GM19372 (cell line): ENCODE measurements at regions not wholly inside any gene's neighbourhood (a gene's known extent, or its start where the extent isn't known, plus 50 kb on each side); places are given as distances from the start of the nearest gene placed in this dataset.

Source experiments
- ATAC-seq: cut with Tn5 transposase; IDR thresholded peaks from one replicate; pipeline ENCODE4 v1.9.1; 2021; ENCODE audit warnings: mild to moderate bottlenecking, low read depth, moderate library complexity; ENCODE audit not compliant: unreplicated experiment

- ATAC-seq = no peak
Observed at GRCh38 chr9:80231318-80232236, 659.8 kb downstream of the TLE4 start.

- no peak for ATAC-seq
Observed at GRCh38 chr9:80223897-80224296, 652.1 kb downstream of the TLE4 start.

DNA sequence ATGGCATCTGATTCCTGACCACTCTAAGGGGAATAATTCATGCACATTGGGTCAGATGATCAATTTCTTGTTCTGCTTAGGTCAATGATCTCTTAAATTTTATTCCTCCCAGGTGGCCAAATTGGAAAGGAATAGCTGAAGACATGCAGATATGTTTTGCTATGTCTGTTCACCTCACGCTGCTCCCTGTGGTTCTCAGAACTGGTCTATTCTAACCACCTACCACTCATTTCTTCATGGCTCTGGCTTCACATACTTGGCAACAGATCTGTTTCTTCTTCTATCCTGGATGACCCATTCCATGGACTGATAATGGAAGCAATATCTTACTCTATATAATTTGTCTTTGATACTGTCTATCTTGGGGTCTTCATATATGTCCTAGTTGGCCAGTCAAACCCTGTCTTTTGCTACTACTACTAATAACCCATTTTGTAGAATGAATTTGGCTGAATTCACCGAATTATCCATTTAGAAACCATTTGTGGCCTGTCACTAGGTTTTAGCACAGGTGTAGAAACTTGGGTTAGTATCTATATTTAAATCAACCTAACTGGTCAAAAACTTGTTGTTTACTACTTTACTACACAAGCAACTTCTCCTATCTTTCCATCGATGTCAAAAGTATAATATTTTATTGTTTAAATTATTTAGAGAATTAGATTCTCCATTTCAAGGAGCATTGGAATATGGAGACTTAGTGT, 650.9 kb downstream of the TLE4 start:
- ATAC-seq = no peak

- no peak for ATAC-seq
Observed at GRCh38 chr9:80218328-80218727, 646.6 kb downstream of the TLE4 start.

DNA sequence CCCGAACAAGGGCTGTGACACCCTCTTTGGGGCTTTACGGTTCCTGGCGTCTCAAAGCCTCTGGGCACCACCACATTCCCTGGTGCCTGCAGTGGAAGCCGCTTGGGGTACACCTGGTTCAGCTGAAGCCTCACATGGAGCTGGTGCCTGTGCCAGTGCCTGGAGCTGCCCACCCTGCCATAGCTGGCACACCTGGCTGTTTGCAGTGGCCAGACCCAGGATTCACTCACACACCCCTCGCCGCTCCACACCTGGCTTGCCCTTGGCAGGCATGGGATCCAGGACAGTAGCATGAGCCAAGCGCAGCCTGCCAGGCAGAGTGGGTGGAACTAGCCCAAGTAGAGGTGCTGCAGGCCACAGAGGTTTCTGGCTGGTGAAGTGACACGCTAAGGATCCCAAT, 641.8 kb downstream of the TLE4 start:
- ATAC-seq = no peak

GRCh38 chr9:80208696-80209095, 636.9 kb downstream of the TLE4 start:
- no peak for ATAC-seq

DNA sequence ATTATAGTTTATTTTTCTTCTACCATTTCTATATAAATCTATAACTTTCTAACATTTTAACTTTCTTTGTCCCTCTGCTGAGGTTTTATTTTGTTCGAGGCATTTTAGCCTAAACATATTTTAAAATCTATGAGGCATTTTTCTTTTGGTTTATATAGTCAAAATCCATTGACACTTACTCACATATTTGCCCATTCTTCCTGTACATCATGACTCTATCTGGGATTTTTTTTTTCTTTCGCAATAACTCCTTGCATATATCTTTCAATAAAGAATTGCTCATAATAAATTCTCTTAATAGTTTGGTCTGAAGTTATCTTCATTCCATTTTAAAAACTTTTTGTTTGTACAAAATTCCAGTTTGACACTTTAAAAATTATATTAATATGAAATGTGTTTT, 632.3 kb downstream of the TLE4 start:
- no peak for ATAC-seq

- no peak for ATAC-seq
Observed at GRCh38 chr9:80197661-80198060, 625.9 kb downstream of the TLE4 start.

- ATAC-seq = no peak
Observed at GRCh38 chr9:80191108-80191507, 619.3 kb downstream of the TLE4 start.

- ATAC-seq = no peak
Observed at GRCh38 chr9:80188579-80188978, 616.8 kb downstream of the TLE4 start.

DNA sequence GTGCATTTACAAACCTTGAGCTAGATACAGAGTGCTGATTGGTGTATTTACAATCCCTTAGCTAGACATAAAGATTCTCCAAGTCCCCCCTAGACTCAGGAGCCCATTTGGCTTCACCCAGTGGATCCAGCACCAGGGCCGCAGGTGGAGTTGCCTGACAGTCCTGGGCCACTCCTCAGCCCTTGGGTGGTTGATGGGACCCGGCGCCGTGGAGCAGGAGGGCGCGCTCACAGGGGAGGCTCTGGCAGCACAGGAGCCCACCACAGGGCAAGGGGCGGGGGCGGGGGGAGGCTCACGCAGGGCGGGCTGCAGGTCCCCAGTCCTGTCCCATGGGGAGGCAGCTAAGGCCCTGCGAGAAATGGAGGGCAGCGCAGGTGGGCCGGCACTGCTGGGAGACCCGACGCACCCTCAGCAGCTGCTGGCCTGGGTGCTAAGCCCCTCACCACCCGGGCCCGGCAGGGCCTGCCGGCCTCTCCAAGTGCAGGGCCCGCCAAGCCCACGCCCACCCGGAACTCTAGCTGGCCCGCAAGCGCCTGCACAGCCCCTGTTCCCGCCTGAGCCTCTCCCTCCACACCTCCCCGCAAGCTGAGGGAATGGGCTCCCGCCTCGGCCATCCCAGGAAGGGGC, 613.5 kb downstream of the TLE4 start:
- ATAC-seq = no peak

DNA sequence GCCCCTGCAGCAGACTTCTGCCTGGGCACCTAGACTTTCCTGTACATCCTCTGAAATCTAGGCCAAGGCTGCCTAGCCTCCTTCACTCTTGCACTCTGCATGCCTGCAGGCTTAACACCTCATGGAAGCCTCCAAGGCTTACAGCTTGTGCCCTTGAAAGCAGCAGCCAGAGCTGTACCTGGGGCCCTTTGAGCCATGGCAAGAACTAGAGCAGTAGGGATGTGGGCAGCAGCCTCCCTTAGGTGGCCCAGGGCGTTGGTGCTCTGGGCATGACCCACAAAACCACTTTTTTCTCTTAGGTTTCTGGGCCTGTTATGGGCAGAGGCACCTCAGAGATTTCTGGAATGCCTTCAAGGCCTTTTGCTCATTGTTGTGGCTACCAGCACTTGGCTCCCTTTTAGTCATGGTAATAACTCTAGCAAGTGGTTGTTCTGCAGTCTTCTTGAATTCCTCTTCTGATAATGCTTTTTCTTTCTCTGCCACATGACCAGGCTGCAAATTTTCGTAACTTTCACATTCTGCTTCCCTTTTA, 606.2 kb downstream of the TLE4 start:
- no peak for ATAC-seq

DNA sequence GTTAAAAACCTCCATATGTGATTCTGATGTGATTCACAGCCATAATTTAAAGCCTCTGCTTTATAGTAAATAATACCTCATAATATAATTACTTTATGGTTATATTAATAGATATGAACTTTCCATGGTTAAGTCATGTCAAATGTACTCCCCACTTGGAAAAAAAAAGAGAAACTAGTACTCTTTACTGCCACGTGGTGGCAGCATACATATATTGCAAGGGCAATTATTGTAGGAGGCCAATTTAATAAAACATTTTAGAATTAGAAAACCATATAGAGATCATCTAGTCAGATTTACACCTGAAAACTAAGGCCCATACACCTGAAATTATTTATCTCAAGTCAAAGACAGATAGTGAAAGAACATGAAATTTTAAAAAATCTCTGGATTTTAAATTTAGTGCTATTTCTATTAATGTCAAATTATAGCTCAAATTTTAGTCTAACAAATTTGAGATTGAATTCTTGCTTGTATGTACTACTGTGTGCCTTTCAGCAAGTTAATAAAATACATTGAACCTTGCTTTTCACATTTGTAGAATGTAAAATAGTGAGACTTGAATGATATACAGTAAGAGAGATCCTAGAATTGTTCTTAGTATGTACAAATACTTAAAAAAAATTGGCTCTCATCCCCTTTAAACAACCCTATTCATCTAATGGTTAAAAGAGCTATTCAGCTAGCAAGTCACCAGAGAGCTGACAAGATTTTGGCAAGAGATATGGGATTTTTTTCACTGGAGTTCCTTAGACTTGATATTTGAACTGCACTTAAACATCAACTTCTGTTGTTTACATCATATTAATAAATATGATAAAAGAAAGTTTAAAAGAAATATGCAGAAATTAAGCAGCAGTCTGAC, 603.8 kb downstream of the TLE4 start:
- peak; percentile 67 for ATAC-seq

GRCh38 chr9:80163889-80164288, 592.1 kb downstream of the TLE4 start:
- peak; percentile 68 for ATAC-seq

DNA sequence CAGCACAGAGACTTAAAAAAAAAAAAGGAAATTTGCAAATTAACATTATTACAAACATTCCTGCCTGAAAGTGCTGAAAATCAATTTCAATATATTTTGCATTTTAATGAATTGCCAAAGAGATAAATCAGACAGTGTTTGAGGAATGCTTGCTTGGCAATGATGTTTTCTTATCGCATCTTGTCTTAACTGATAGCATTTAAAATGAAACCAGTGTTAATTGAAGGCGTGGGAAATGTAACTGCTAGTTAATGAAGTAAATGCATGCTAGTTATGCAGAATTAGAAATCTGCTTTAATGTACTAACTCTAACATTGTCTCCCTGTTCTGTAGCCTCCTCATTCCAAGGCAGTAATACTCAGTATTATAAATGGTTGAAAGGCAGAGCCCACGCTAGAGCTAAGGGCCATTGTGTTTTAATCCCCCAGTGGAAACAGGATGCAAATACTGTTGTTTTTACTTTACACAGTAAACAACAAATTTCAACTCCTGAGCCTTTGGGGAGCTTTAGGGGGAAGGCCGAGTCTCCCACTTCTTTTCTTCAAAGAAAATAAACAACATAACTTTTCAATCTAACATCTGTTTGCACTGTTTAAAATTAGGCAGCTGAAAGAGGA, 586.9 kb downstream of the TLE4 start:
- no peak for ATAC-seq

DNA sequence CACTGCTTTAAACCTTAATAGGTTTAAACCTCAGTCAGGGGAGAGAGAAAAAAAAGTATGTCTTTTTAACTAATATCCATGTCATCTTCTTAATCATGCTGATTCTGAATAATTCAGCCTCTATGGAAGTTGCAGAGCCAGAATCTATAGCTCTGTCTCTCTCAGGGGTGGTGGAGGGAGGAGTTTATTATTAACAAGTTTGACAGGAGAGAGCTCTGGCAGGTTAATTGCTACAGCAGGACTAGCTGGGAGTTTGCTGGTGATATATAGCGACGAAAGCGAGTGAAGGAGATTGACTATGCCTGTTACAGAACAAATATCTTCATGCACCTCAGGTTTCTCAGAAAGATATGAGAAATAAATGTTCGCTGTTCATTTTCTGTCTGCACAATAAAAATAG, 586.4 kb downstream of the TLE4 start:
- ATAC-seq = no peak

GRCh38 chr9:80157561-80157983, 585.8 kb downstream of the TLE4 start:
- no peak for ATAC-seq

DNA sequence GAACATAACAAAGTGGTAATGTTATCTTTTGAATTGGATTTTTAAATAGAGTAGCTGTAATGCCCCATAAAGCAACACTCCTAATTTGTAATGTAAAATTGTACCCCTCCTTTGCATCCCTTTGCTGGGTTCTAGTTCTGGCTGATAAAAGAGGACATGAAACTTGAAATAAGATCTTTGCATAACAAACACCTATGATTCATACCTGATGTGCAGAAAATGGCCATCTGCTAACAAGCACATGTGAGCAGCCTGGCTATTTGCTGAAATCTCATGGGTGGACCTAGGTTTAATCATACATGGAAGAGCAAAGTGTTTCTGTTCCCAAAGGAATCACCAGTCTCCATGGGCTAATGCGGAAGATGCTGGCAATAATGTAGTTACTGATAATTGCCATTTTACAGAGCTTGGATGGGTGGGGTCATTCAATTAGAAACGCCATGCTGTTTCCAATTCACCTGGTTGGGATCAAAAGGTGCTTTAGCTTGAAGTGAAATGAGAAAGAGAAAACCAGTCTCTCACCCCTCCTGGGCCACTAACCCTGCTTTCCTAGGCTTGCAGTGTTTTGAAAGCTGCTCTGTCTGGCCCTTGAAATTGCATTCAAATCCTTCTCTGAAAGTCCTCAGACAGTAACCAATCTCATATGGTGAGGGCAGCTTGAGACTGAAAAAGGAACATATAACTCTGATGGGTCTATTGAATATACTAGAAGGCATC, 585.1 kb downstream of the TLE4 start:
- ATAC-seq = peak; percentile 61

DNA sequence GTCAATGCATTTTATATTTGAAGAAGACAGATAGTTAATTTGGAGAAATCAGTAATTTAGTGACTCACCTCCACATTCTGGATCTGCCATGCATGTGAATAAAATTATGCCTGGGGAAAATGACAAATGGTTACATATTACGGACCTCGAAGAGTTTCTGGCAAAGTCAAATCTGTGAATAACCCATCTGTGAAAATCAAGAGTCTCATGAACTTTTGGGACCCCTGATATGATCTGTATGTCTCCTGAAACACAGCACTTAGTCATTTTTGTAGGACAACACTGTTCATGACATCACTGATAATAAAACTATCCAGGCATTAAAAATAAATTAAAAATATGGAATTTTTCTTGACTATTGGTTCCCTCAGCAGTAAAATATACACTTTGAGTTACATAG, 584.5 kb downstream of the TLE4 start:
- no peak for ATAC-seq
